ENCODE measurements at regions not wholly inside any gene's neighbourhood (a gene's known extent, or its start where the extent isn't known, plus 50 kb on each side); places are given as distances from the start of the nearest gene placed in this dataset.
"Not testable (repeated sequence)": the region's sequence is repeated elsewhere in the genome, so short reads cannot be mapped to it uniquely, and the experiment has no call there.

DNA sequence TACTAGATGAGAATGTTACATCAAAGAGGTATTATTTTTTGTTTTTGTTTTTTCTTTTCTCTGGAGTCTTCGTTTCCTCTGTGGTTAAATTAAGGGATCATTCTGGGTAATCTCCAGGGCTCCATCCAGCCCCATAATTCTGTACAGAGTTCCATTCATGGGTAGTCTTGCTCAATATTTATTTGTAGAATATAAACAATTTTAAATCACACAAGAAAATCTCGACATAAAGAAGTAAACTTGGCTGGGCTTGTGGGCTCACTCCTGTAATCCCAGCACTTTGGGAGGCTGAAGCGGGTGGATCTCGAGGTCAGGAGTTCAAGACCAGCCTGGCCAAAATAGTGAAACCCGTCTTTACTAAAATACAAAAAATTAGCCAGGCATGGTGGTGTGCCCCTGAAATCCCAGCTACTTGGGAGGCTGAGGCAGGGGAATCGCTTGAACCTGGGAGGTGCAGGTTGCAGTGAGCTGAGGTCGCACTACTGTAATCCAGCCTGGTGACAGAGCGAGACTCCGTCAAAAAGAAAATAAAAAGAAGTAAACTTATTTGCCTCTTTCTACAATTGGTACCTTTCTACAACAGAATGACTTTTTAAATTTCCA is 166.8 kb upstream of the TGFBR2 start:
- DNase-seq (ENCODE audit: low spot score), result no peak

DNA sequence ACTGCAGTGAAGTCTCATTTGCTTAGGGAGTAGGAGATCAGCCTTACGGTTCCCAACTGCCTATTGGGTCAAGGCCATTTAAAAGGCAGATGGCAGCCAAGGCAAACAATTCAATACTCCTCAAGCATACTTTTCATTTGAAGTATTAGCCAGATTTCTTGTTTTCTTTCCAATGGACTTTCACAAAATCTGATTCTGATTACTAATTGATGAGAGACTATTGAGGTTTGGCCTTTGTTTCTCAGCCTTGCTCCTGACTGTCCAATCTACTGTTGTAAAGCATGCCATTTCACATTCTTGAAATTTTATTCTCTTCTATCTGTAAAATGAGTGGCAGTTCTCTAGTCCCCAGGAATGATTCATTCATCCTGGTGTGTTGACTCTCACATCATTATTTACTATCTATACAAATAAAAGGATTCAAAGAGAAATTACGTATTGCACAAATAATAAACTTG is 166.2 kb upstream of the TGFBR2 start:
- DNase-seq (ENCODE audit: low spot score), result no peak

GRCh38 chr3:30440880-30441279 is 165.5 kb upstream of the TGFBR2 start:
- DNase-seq (ENCODE audit: low spot score), result no peak

- no peak for DNase-seq (ENCODE audit: low spot score)
Observed at GRCh38 chr3:30443756-30444673, 162.4 kb upstream of the TGFBR2 start.

DNA sequence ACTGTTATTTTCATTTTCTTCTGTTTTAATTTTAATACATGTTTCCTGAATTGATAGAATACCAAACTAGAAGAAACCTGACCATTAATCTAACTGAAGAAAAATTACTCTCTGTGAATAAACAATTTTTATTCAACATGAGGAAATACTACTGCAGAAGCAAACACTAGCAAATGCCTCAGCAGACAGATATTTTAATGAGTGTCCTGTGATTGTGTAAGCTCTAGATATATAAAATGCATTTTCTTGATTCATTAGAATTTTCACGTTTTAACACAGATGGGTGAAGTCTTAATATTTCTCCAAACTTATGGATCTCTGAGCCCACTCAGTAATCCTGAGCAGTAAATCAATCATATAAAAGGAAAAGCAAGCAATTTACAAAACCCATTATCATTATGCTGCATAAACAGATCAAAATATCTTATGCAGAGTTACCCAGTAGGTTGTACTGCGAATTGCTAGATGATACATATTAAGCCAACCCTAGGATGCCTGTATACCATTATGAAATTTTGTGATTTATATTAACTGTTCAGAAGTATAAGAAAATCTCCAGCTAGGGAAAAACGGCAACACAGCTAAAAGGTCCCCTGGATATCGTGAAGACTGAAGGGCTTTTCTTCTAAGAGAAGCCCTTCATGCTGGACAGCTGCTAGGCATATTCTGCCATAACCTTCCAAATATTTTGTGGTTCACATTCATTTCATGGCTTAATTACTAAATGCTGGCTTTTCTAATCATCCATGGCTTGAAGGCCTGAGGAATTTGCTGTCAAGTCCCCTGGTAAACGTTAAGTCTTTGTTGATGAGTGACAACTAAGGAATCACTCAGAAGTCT is 157.7 kb upstream of the TGFBR2 start:
- DNase-seq (ENCODE audit: low spot score), result no peak

- DNase-seq (ENCODE audit: low spot score), result no peak
Observed at GRCh38 chr3:30449290-30449632, 157.1 kb upstream of the TGFBR2 start.

DNA sequence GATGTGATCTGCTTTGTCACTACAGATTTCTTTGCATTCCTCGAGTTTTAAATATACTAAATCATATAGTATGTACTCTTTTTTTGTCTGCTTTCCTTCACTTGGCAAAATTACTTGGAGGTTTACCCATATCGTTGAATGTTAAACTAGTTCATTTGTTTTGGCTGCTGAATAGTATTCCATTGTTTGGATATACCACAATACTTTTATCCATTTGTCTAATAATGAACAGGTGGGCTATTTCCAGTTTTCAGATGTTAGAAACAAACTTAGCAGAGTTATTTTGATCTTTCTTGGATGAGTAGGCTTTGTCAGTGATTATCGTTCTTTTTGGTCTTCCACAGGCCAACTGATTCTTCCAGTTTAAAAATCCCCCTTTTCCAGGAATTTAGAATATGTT is 154.0 kb upstream of the TGFBR2 start:
- DNase-seq (ENCODE audit: low spot score), result no peak

- DNase-seq (ENCODE audit: low spot score), result no peak
Observed at GRCh38 chr3:30453360-30454039, 152.9 kb upstream of the TGFBR2 start.

- no peak for DNase-seq (ENCODE audit: low spot score)
Observed at GRCh38 chr3:30454636-30455035, 151.8 kb upstream of the TGFBR2 start.

DNA sequence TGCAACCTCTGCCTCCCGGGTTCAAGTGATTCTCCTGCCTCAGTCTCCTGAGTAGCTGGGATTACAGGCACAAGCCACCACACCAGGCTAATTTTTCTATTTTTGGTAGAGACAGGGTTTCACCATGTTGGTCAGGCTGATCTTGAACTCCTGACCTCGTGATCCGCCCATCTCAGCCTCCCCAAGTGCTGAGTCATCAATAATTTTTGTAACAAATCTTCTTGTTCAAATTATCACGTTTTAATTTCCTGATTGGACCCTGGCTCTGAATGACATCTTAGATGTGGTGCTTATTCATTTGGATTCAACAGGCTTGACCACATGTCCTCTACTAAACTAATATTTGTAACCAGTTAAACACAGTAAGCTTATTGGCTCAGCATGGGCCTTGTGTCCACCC is 151.3 kb upstream of the TGFBR2 start:
- DNase-seq (ENCODE audit: low spot score), result not testable (repeated sequence)

GRCh38 chr3:30455840-30456239 is 150.6 kb upstream of the TGFBR2 start:
- DNase-seq (ENCODE audit: low spot score), result no peak

DNA sequence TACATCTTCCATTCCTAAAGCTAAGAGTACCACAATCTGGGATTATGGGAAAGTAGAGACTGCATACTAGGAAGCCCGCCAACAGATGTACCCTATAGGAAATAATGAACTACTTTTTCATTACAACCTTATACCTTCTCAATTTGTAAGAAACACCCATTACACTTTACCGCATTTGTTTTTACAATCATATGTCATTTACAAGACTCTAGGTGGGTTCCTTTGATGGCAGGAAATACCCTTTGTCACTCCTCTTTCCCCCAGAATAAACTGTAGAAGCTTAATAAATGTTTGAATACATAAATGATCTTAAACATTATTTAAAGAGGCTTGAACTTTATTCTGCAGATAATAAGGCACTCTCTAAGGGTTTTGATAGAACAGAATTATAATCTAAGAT is 150.1 kb upstream of the TGFBR2 start:
- no peak for DNase-seq (ENCODE audit: low spot score)

GRCh38 chr3:30457081-30457480 is 149.3 kb upstream of the TGFBR2 start:
- no peak for DNase-seq (ENCODE audit: low spot score)

- no peak for DNase-seq (ENCODE audit: low spot score)
Observed at GRCh38 chr3:30457726-30458125, 148.7 kb upstream of the TGFBR2 start.

DNA sequence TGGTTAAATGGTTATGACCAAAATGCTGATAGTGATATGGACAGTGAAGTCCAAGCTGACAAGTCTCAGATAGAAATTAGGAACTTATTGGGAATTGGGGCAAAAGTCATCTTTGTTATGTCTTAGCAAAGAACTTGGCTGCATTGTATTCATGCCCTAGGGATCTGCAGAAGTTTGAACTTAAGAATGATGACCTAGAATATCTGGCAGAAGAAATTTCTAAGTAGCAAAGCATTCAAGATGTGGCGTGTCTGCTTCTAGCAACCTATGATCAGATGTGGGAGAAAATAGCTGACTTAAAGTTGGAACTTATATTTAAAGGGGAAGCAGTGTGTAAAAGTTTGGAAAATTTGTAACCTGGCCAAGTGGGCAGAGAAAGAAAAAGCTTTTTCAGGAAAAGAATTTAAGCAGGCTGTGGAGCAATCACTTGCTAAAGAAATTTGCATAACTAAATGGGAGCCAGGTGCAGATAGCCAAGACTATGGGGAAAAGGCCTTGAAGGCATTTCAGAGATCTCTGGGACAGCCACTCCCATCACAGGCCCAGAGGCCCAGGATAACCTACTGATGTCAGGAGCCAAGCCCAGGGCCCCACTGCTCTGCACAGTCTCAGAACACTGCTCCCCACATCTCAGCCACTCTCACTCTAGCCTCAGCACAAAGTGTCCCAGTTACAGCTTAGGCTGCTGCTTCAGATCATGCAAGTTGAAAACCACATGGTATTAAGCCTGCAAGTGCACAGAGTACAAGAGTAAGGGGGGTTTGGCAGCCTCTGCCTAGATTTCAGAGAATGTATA is 147.8 kb upstream of the TGFBR2 start:
- DNase-seq (ENCODE audit: low spot score), result no peak

GRCh38 chr3:30461311-30461710 is 145.1 kb upstream of the TGFBR2 start:
- DNase-seq (ENCODE audit: low spot score), result no peak

DNA sequence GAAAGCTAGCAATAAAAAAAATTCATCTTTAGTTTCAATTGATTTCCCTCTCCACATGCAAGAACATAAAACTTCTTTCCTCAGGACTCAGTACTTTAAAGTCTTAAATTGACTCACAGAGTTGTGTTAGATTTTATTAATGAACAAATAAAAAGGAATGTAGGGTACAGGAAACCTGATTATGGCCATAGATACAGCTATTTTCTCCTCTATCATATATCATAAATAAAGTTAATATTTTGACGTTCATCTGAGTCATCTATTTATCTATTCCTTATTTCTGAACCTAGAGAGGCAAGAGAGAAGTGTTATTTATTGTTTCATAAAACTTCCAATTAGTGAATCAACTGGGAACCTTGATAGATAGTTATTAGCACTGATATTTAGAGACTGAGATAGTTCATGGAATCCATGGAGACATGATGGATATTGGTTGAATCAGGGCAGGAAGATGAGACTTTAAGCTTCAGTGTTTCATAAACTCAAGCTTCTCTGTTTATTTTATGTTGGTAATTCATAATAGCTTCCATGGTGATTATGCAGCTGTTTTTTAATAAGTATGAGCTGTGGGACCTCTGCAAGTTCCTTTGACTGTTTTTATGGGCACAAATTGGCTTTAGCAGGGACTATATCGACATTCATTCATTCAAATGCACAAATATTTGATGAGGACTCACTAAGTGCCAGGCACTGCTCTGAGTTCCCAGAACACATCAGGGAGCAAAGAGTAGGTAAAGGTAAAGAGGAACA is 143.5 kb upstream of the TGFBR2 start:
- no peak for DNase-seq (ENCODE audit: low spot score)

GRCh38 chr3:30464381-30464780 is 142.0 kb upstream of the TGFBR2 start:
- no peak for DNase-seq (ENCODE audit: low spot score)

- DNase-seq (ENCODE audit: low spot score), result no peak
Observed at GRCh38 chr3:30465454-30465853, 140.9 kb upstream of the TGFBR2 start.

DNA sequence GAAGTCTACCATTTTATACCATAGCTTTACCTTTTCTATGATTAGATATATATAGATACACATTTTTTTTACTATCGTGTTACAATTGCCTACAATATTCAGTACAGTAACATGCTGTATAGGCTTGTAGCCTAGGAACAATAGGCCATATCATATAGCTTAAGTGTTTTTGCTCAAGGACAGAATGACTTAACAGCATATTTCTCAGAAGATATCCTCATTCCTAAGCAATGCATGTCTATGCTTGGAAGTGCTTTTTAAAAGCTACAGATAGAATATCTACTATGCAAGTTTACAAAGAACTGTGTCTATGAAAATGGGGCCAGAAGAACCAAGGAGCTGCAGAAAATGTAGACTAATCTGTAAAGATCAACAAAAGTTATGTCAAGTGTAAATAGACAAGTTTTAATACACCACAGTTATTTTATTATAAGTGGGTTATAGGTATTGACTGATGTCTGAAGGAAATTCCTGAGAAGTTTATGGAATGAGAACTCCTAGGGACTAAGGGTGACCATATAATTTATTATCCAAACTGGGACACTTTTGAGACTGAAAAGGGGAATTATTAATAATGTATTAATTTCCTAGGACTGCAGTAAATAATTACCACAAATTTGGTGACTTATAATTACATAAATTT is 138.7 kb upstream of the TGFBR2 start:
- no peak for DNase-seq (ENCODE audit: low spot score)

Measured in Ammon's horn (tissue), 1 donor.